HG02678 (cell line): ENCODE measurements at regions not wholly inside any gene's neighbourhood (a gene's known extent, or its start where the extent isn't known, plus 50 kb on each side); places are given as distances from the start of the nearest gene placed in this dataset.

Experiments used
- ATAC-seq: cut with Tn5 transposase; IDR thresholded peaks from one replicate; pipeline ENCODE4 v1.9.1; 2021; ENCODE audit warnings: mild to moderate bottlenecking, moderate library complexity; ENCODE audit not compliant: unreplicated experiment

DNA sequence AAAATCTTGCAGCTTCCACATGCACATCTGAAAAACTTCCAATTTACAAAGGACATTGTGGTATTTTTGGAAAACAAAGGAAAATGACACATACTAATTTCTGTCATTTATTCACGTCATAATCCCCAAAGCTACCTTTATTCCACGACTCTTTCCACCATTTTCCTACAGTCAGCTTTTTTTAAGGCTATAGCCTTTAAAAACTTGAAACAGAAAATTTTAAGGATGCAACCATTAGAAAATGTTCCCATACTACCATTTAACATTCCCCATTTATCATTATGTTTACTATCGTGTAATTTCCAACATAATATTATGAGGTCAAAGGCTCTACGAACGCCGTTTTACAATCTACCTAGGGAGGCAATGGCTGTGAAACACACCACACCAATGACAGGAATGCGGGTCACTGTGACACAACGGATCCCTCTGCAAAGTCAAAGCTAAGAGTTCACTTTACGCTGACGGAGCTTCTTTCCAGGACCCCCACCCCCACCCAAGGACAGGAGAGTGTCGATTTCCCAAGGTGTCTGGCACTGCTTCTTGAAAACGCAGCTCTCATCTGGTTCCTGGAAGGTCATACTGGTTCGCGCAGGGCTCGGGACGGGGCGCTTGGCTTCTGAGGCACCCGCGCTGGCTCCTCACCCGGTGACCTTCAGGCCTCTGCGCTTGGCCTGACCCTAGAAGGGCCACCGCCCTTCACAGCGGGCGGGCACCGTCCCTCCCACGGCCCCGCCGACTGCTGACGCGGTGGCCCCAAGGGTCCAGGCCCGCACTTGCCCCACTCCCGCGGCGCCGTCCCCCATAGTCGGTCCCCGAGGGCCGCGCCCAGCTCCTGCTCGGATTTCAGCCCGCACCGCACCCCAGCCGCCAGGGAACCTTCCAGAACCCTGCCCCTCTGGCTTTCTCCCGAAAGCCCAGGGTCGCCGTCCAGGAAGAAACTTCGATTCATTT is 50.5 kb upstream of the ATF3 start:
- peak; percentile 37 for ATAC-seq

DNA sequence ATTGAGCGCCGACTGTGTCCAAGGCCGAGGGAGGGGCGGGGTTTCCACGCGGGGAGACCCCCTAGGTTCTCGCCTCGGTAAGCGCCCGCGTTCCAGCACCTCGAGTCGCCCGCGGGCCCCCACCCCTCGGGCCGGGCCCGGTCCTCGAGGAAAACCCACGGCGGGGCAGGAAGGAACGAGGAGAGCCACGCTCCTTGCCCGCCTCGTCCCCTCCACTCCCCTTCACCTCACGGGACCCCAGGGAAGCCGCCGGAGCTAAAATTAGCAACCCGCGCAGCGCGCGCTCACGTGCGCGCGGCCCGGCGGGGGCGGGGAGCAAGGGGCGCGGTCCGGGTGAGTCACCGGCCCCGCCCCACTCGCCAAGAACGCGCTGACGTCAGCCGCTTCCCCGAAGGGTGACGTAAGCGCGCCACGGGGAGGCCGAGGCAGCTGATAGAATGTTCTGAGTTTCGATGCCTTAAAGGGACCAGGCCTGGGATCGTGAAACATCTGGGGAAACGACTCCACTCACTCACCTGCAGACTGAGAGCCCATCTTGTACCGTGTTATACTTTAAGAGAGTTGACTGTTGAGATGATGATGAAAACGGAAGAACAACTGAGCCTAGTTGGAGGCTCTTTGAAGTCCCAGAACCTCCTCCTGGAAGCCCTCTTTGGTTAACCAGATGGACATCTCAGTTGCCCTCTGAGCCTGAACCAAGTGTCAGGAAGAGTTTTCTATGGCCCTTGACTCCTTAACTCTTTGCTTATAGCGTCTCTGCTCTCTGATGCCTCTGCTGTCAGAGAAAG is 49.7 kb upstream of the ATF3 start:
- peak; percentile 97 for ATAC-seq
